Panc1 (cell line): ENCODE measurements at regions not wholly inside any gene's neighbourhood (a gene's known extent, or its start where the extent isn't known, plus 50 kb on each side); places are given as distances from the start of the nearest gene placed in this dataset.

Experiments used
- ATAC-seq: fragments of 200-7000 bp; cut with Tn5 transposase; 2 replicates; pipeline ENCODE4 v1.9.1; 2020; ENCODE audit warnings: mild to moderate bottlenecking, moderate library complexity
- BruUV-seq: library from RNA; stranded (reverse); fragments of 400-500 nt; replicated peaks from 2 replicates; lab custom pipeline; 2021; lab: Mats Ljungman, UMichigan
- CTCF ChIA-PET: fragments of 300-600 bp; sonication (Branson Sonifier 250); formaldehyde crosslinking; loops from one replicate; lab custom pipeline; 2022; ENCODE audit warnings: antibody characterized with exemption; lab: Charles Lee
- POLR2A ChIA-PET: fragments of 300-600 bp; sonication (Branson Sonifier 250); formaldehyde crosslinking; loops from one replicate; lab custom pipeline; 2022; ENCODE audit warnings: antibody characterized with exemption; lab: Charles Lee
- DNase-seq: peaks from one replicate; pipeline ENCODE4 v3.0.0-alpha.2; 2010; ENCODE audit warnings: low read depth, low spot score
- H3K27ac ChIP-seq: 2 replicates; pipeline ENCODE4 v1.5.1; 2011; ENCODE audit warnings: mild to moderate bottlenecking, low read length, inconsistent platforms
- H3K27me3 ChIP-seq: fragments of 200-500 bp; sonication (Bioruptor generic); 2 replicates; pipeline ENCODE4 v1.6.0; 2014; ENCODE audit warnings: low read length, inconsistent platforms; ENCODE audit not compliant: control insufficient read depth, insufficient read depth
- H3K36me3 ChIP-seq: fragments of 200-500 bp; sonication (Bioruptor generic); 2 replicates; pipeline ENCODE4 v1.5.1; 2014; ENCODE audit warnings: inconsistent platforms, mild to moderate bottlenecking, low read length, moderate library complexity; ENCODE audit not compliant: control insufficient read depth, insufficient read depth
- H3K4me1 ChIP-seq: 2 replicates; pipeline ENCODE4 v1.5.1; 2011; ENCODE audit warnings: inconsistent platforms, mild to moderate bottlenecking, low read length, moderate library complexity; ENCODE audit not compliant: control insufficient read depth, insufficient read depth
- H3K4me3 ChIP-seq, 2 experiments: 2 replicates each; pipeline ENCODE4 v1.5.1; 2011 to 2012; ENCODE audit warnings: low read depth in 2 of 2, low read length in 2 of 2, mild to moderate bottlenecking in 2 of 2, inconsistent platforms in 1 of 2, moderate library complexity in 1 of 2
- H3K9me3 ChIP-seq: fragments of 200-500 bp; sonication (Bioruptor generic); 2 replicates; pipeline ENCODE4 v1.5.1; 2014; ENCODE audit warnings: low read depth, mild to moderate bottlenecking, inconsistent platforms, low read length, moderate library complexity; ENCODE audit not compliant: control insufficient read depth, insufficient read depth
- CTCF ChIP-seq: fragments of 450-650 bp; IDR thresholded peaks from 2 replicates; pipeline ENCODE4 v1.5.1; 2017; ENCODE audit warnings: mild to moderate bottlenecking
- POLR2AphosphoS5 ChIP-seq: IDR thresholded peaks from 2 replicates; pipeline ENCODE4 v1.6.1; 2012; ENCODE audit warnings: mild to moderate bottlenecking, low read depth, low read length, moderate library complexity
- SIN3A ChIP-seq: IDR thresholded peaks from 2 replicates; pipeline ENCODE4 v1.6.1; 2012; ENCODE audit warnings: low read depth, mild to moderate bottlenecking, low read length, moderate library complexity, borderline replicate concordance; ENCODE audit not compliant: insufficient read depth
- TCF7L2 ChIP-seq: IDR thresholded peaks from 2 replicates; pipeline ENCODE4 v1.6.1; 2011; ENCODE audit warnings: mild to moderate bottlenecking, low read depth, low read length, inconsistent platforms
- in situ Hi-C: cut with HindIII; loops from 2 replicates; pipeline ENCODE4 v1.10.0; 2016; ENCODE audit warnings: low sequenced_read_pairs, low pct_unique_long_range_greater_than_20kb
- intact Hi-C: fragments of 100-400 bp; cut with micrococcal nuclease; formaldehyde crosslinking; loops from one replicate; pipeline ENCODE4 v1.10.0; 2022; ENCODE audit not compliant: unreplicated experiment
- TF ChIP-seq, protein P1 (sequence below), 2 experiments: IDR thresholded peaks; 2 replicates each; pipeline ENCODE4 v1.6.1; 2011 to 2012; ENCODE audit warnings: low read depth in 2 of 2, control low read depth in 1 of 2, low read length in 1 of 2, mild to moderate bottlenecking in 1 of 2, moderate library complexity in 1 of 2; ENCODE audit not compliant: insufficient read depth in 1 of 2

DNA sequence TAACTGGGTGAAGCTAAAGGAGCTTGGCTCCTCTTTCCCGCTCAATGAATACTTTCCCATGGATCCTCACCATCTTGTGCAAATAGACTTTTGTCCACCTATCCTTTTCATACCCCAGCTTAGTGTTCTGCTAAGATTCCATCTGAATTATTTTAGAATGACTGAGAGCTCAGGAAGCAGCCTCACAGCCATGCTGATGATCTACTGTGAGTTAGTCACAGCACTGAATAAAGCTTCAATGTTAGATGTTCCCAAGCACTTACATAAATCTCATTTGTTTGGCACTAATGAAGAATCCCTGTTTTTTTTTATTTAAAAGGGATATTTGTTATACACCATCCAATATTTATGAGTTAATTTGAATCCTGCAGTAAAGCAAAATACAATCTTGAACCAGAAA, 317.6 kb upstream of the TRPC7 start:
- TF ChIP-seq CTCF (no peak), SIN3A (no peak), TCF7L2 (no peak), POLR2AphosphoS5 (no peak)
- TF ChIP-seq, protein P1, sequence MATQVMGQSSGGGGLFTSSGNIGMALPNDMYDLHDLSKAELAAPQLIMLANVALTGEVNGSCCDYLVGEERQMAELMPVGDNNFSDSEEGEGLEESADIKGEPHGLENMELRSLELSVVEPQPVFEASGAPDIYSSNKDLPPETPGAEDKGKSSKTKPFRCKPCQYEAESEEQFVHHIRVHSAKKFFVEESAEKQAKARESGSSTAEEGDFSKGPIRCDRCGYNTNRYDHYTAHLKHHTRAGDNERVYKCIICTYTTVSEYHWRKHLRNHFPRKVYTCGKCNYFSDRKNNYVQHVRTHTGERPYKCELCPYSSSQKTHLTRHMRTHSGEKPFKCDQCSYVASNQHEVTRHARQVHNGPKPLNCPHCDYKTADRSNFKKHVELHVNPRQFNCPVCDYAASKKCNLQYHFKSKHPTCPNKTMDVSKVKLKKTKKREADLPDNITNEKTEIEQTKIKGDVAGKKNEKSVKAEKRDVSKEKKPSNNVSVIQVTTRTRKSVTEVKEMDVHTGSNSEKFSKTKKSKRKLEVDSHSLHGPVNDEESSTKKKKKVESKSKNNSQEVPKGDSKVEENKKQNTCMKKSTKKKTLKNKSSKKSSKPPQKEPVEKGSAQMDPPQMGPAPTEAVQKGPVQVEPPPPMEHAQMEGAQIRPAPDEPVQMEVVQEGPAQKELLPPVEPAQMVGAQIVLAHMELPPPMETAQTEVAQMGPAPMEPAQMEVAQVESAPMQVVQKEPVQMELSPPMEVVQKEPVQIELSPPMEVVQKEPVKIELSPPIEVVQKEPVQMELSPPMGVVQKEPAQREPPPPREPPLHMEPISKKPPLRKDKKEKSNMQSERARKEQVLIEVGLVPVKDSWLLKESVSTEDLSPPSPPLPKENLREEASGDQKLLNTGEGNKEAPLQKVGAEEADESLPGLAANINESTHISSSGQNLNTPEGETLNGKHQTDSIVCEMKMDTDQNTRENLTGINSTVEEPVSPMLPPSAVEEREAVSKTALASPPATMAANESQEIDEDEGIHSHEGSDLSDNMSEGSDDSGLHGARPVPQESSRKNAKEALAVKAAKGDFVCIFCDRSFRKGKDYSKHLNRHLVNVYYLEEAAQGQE (IDR thresholded peaks at IDR 0.05; ENCODE audit: insufficient read depth in 1 of 2, low read depth in 2 of 2, low read length in 1 of 2), result no peak
- ChIA-PET CTCF (no interaction called here), POLR2A (no interaction called here)
- DNase-seq, result no peak
- H3K27me3 ChIP-seq, result no peaks in the 10 kb centered on the region
- intact Hi-C loops (no loop called here), in situ Hi-C loops (no loop called here)
- ATAC-seq, result no peak
- no peak overlapping the region for H3K4me3 ChIP-seq
- H3K4me1 ChIP-seq, result no peaks in the 10 kb centered on the region
- no peak overlapping the region for H3K27ac ChIP-seq
- no peaks in the 10 kb centered on the region for H3K36me3 ChIP-seq
- H3K9me3 ChIP-seq, result no peaks in the 10 kb centered on the region
- BruUV-seq, result no TSS peak

- ATAC-seq (no peak), DNase-seq (no peak)
- Histone ChIP-seq H3K36me3 (no peaks in the 10 kb centered on the region), H3K9me3 (no peaks in the 10 kb centered on the region), H3K4me3 (no peak overlapping the region), H3K27ac (no peak overlapping the region), H3K4me1 (no peaks in the 10 kb centered on the region), H3K27me3 (no peaks in the 10 kb centered on the region)
- no TSS peak for BruUV-seq
- intact Hi-C loops (no loop called here), in situ Hi-C loops (no loop called here)
- TF ChIP-seq, protein P1 (IDR thresholded peaks at IDR 0.05; ENCODE audit: insufficient read depth in 1 of 2, low read depth in 2 of 2, low read length in 1 of 2), result no peak
- TF ChIP-seq TCF7L2 (no peak), POLR2AphosphoS5 (no peak), SIN3A (no peak), CTCF (no peak)
- POLR2A ChIA-PET, result no interaction called here
- CTCF ChIA-PET, result no interaction called here
Measured at GRCh38 chr5:136679233-136679632, 313.9 kb upstream of the TRPC7 start.
